ELR (cell line): ENCODE measurements at regions not wholly inside any gene's neighbourhood (a gene's known extent, or its start where the extent isn't known, plus 50 kb on each side); places are given as distances from the start of the nearest gene placed in this dataset.

Source experiments
- DNase-seq: peaks from one replicate; pipeline ENCODE4 v3.0.0-alpha.2; 2015; ENCODE audit warnings: low read depth

DNA sequence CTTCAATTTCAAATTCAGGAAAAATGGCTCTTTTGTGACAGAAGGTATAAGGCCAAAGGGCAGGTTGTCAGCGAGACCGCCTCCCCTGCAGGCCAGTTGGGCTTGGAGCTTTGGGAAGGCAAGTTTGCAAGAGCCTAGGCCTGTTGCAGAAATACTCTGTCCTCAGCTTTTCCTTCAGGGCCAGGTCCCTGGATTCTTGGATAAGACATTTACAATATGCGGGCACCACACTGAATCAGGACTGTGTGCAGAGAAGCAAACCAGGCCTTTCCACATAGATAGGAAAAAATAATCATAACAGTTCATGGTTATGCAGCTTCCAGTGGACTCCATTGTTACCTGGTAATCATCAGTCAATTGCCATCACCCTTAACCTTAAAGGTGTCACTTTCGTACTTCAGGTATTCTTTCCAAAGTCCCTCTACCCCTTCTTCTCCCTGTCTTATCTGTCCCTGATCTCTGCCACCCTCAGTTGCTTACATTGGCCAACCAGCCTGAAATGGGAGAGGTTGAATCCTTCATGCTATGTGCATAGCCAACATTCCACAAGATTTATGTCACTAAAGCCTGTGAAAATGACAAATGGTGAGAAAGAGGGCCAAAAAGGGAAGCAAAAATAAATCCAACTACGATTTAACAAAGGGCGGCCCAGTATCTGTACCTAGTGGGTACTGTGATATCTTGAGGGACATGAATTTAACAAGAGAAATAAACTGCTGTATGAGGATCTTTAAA is 304.5 kb upstream of the NFE2L3 start:
- peak; percentile 61 for DNase-seq

- DNase-seq, result peak; percentile 83
These were observed 302.4 kb upstream of the NFE2L3 start for GRCh38 chr7:25849500-25850184.

- DNase-seq, result no peak
These were observed 301.8 kb upstream of the NFE2L3 start for GRCh38 chr7:25850216-25850615.

- DNase-seq, result no peak
These were observed 301.3 kb upstream of the NFE2L3 start for GRCh38 chr7:25850735-25851134.

GRCh38 chr7:25851332-25852210 is 300.4 kb upstream of the NFE2L3 start:
- peak; percentile 81 for DNase-seq

- DNase-seq, result peak; percentile 28
These were observed 299.6 kb upstream of the NFE2L3 start for GRCh38 chr7:25852211-25852938.

GRCh38 chr7:25852939-25853271 is 299.1 kb upstream of the NFE2L3 start:
- no peak for DNase-seq

DNA sequence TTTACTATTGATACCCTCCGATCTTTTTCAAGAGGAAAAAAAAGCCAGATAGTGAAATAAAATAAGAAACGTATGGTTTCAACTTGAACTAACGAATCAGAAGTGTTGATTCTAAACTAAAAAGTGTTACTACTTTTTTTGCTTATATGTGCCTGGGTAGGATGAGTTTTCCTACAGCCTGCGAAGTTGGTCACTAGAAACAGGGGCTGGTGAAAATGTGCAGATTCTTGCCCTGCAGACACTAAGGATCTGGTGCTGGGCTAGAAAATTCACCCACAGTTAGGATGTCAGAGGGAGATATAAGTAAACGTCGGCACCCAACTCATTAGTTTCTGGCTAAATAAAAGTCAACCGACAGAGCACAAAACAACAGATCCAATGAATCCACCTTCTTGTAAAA is 298.7 kb upstream of the NFE2L3 start:
- no peak for DNase-seq

GRCh38 chr7:25854059-25854458 is 297.9 kb upstream of the NFE2L3 start:
- DNase-seq, result no peak

DNA sequence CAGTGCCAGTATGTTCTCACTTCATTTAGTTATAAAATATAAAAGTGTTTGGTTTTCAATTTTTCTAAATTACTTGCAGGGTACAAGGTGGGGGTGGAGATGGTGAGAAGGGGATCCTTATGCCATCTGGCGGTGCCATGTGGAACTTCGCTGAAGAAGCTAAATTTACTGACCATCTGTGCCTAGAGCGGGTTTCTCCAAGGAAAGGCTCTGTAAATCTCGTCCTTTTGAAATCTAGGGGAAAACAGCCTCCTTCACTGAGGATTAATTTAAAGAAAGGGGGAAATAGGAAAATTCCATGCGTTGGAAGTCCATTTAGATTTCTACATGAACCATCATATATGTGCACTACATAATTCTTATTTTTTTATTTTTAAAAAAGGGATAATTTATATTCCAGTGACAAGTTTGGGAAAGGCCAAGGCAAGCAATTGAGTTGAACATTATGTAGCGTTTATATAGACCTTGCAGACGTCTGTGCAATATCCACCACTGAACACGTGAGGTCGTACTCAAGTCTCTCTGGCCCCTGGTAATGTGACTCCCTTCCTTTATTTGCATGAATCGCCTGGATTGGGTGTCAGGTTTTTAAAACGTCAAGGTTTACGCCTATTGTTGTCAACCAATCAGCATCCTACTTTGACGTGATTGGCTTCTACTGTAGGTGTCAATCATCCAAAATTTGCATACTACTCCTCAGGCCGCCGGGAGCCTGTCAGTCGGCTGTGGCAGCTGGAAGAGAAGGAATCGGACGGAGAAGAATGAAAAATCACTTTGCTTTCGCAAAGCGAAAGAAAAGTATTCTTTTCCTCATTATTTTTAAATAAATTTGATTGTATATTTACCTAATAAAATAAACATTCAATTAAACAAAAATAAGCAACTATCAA is 297.1 kb upstream of the NFE2L3 start:
- DNase-seq, result peak; percentile 82

GRCh38 chr7:25855854-25856782 is 295.9 kb upstream of the NFE2L3 start:
- DNase-seq, result no peak

DNA sequence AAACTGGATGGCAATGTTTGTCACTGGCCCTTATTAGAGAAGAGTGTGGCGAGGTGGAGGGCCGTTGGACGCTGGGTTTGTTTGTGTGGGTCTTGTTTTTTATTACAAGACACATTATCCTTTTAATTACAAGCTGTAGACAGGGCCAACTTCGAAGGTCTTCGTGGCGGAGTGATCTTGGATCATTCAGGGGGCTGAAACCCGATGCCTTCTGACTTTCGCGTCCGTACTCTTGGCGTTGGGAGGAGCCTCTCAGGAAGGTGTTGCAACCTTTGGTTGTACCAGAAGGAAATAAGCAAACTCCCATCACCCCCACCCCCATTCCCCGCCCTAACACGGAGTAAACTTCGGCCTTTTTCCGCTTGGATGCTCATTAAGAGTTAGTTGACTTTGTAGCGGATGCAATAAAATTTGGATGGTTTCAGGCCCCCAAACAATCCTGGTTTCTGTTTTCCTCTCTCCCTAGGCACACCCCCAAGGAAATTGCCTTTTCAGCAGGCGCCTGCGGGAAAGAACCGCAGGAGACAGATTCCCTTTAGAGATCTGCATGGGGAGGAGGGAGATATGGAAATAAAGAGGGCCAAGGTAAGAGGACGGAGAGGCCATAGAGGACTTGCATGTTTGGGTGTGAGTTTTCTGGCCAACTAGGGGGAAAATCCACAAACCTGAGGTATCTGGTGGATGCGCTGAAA is 294.5 kb upstream of the NFE2L3 start:
- peak; percentile 24 for DNase-seq

DNA sequence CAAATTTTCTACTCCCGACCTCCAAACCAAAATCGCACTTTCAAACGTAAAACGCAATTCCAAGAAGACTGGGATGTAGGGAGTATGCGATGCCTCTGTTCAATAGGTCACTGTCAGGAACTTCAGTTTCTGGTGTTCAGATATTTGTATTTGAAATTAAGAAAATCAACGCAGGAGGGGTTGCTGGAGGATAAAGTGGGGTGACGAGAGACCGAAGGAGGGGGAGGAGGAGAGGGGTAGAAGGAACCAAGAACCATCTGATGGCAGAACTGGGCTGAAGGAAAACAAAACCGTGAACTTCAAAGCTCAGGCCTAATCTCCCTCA is 293.8 kb upstream of the NFE2L3 start:
- no peak for DNase-seq

DNA sequence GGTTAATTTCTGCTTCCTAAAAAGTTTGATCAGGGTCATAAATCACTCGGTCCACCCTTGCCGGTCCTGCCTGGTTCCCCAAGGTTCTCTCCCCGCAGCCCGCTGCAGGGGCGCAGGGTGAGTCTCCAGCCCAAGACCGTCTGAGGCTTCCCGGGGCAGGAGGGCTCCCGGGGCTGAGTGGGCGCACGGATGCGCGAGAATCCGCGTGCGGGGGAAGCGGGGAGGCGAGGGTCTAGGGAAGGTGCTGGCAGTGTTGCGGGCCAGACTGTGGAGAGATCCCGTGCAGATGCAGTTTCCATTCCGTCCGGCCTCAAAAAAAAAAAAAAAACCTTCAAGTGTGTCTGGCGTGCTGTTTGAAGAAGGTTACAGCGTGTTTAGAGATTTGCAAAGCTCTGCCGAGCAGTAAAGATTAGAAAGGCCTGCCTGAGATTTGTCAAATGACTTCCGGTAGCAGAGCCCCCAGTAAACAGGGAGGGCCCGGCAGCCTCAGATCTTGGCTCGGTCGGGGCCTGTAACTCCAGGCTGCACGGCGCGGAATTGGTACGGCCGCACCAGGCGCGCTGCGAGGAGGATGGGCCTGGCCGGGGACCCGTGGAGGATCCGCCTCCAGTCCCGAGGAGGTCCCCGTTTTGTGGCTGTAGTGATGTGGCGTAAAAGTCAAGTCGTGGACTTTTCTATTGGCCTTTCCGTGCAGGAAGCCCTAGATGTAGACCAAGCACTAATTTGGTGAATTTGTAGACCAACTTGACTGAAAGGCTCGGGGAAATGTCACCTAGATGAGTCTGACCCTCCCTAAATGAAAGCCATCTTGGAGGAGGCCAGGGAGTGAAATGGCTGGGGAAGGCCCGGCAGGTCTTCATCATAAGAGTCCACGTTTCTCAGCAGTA is 293.2 kb upstream of the NFE2L3 start:
- no peak for DNase-seq

DNA sequence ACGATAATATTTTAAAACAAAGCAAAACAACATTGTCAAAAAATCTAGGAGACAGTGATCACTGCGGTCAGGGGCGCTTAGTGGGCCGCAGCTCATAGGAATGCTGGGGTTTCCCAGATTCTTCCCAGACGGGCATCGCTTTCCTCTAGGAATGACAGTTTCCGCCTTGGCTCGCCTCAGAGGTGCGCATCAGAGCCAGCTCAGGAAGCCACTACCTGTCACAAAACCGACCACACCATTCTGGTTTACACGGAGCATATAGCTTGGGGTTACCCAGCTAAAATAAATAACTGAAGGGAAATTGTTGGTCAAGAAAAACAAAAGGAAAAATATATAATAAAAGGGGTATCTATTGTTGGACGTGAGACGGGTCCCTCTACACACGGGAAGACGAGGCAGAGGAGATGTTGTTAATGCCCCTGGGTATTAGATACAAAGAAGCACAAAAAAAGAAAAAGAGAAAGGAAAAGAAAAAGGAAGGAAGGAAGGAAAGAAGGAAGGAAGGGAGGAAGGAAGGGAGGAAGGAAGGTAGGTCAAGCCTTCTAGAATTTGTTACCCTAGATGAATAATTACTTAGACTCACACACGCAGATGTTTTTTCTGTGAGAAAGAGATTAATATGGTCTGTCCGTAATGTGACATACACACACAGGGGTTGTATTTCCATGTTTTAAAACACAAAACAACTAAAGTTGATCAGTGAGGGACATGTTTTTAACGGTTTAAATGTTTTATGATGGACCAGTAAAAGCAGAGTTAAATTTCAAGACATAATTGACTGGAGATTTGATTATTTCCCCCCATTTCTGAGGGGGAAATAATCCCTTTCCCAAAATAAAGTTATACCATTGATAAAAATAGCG is 292.4 kb upstream of the NFE2L3 start:
- DNase-seq, result no peak

GRCh38 chr7:25860275-25861163 is 291.5 kb upstream of the NFE2L3 start:
- DNase-seq, result peak; percentile 47

DNA sequence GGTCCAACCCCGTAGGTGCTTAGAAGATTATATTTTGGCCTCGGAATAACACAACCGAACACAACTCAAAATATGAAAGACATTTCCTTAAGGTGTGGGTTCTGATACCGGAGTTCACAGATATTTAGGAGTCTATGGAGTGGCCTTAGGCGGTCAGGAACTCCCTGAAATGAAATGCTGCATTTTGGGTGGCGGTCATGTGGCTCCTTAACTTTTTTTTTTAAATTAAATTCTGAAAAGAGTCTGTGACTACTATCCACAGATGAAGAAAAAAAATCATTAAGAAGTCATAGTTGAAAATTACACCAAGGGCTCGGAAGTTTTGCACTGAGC is 290.9 kb upstream of the NFE2L3 start:
- no peak for DNase-seq
